ENCODE measurements at regions not wholly inside any gene's neighbourhood (a gene's known extent, or its start where the extent isn't known, plus 50 kb on each side); places are given as distances from the start of the nearest gene placed in this dataset.

- TF ChIP-seq KDM4A (IDR thresholded peaks at IDR 0.05; ENCODE audit: low read depth, low read length, severe bottlenecking) (no peak), SIN3A (conservative IDR thresholded peaks at IDR 0.05 in 1 of 2, IDR thresholded peaks at IDR 0.05 in 1 of 2; ENCODE audit: low read depth in 1 of 2, low read length in 2 of 2) (no peak), HDAC6 (IDR thresholded peaks at IDR 0.05; ENCODE audit: low read depth, low read length) (no peak), ASH2L (IDR thresholded peaks at IDR 0.05; ENCODE audit: low read length) (peak; percentile 93), RFX5 (IDR thresholded peaks at IDR 0.05; ENCODE audit: borderline replicate concordance, low read depth, low read length) (no peak), EP300 (IDR thresholded peaks at IDR 0.05; ENCODE audit: borderline replicate concordance in 1 of 2, low read depth in 2 of 2, low read length in 2 of 2) (peak in 1 of 2 experiments; percentile 82; a peak in 1 of 3 replicates), RBBP5 (IDR thresholded peaks at IDR 0.05; ENCODE audit: borderline replicate concordance, low read depth, low read length) (peak; percentile 94; the same call in 1 of the 2 replicates), ATF2 (IDR thresholded peaks at IDR 0.05; ENCODE audit: low read length) (peak; percentile 49; the same call in 1 of the 2 replicates), POLR2A (IDR thresholded peaks at IDR 0.05; ENCODE audit: control extremely low read depth in 1 of 2, low read depth in 2 of 2, low read length in 2 of 2) (0 out of 3 replicates have a peak, but pooled peaks of 1 of the 2 experiments have one; percentile 27)
Measured at GRCh38 chr6:134379076-134379475, 61.2 kb upstream of the SGK1 start (continued).
